BLaER1 (cell line): ENCODE measurements at regions not wholly inside any gene's neighbourhood (a gene's known extent, or its start where the extent isn't known, plus 50 kb on each side); places are given as distances from the start of the nearest gene placed in this dataset.
"Not testable (repeated sequence)": the region's sequence is repeated elsewhere in the genome, so short reads cannot be mapped to it uniquely, and the experiment has no call there.

ENCODE experiments used
- H3K27ac ChIP-seq: shearing (Covaris generic); formaldehyde crosslinking; 2 replicates; pipeline ENCODE4 v1.8.1; 2022
- H3K27me3 ChIP-seq: shearing (Covaris generic); formaldehyde crosslinking; 2 replicates; pipeline ENCODE4 v1.8.1; 2022
- H3K36me3 ChIP-seq: shearing (Covaris generic); formaldehyde crosslinking; 2 replicates; pipeline ENCODE4 v1.8.1; 2022
- H3K4me1 ChIP-seq: shearing (Covaris generic); formaldehyde crosslinking; 2 replicates; pipeline ENCODE4 v1.8.1; 2022
- H3K4me2 ChIP-seq: shearing (Covaris generic); formaldehyde crosslinking; 2 replicates; pipeline ENCODE4 v1.8.1; 2022
- H3K4me3 ChIP-seq: shearing (Covaris generic); formaldehyde crosslinking; 2 replicates; pipeline ENCODE4 v1.8.1; 2022
- H3K9ac ChIP-seq: shearing (Covaris generic); formaldehyde crosslinking; 2 replicates; pipeline ENCODE4 v1.8.1; 2022
- H3K9me3 ChIP-seq: shearing (Covaris generic); formaldehyde crosslinking; 2 replicates; pipeline ENCODE4 v1.8.1; 2022
- H4K20me1 ChIP-seq: shearing (Covaris generic); formaldehyde crosslinking; 2 replicates; pipeline ENCODE4 v1.8.1; 2022
- Cebpa-rat ChIP-seq: shearing (Covaris generic); IDR thresholded peaks from 2 replicates; pipeline ENCODE4 v1.8.1; 2022

- no peak overlapping the region for H3K27ac ChIP-seq
- no peaks in the 10 kb centered on the region for H3K4me1 ChIP-seq
- no peak overlapping the region for H3K4me2 ChIP-seq
These were observed 942.3 kb downstream of the QKI start for GRCh38 chr6:164356814-164357213.

GRCh38 chr6:164347455-164347854 lies 932.9 kb downstream of the QKI start:
- Histone ChIP-seq H3K4me1 (no peaks in the 10 kb centered on the region), H3K27ac (no peak overlapping the region), H3K4me3 (no peak overlapping the region), H3K9ac (no peak overlapping the region), H4K20me1 (no peaks in the 10 kb centered on the region), H3K4me2 (no peak overlapping the region), H3K36me3 (no peaks in the 10 kb centered on the region), H3K27me3 (no peaks in the 10 kb centered on the region), H3K9me3 (no peaks in the 10 kb centered on the region)
- TF ChIP-seq Cebpa-rat: no peak

More at GRCh38 chr6:164356814-164357213, 942.3 kb downstream of the QKI start:
- no peak for TF ChIP-seq Cebpa-rat
- H3K9ac ChIP-seq: no peak overlapping the region
- peaks cover 4% of the 10 kb centered on the region; the same call in 1 of the 2 replicates for H3K9me3 ChIP-seq
- H4K20me1 ChIP-seq: no peaks in the 10 kb centered on the region
- no peaks in the 10 kb centered on the region for H3K27me3 ChIP-seq
- no peaks in the 10 kb centered on the region for H3K36me3 ChIP-seq
- no peak overlapping the region for H3K4me3 ChIP-seq

GRCh38 chr6:164346631-164347030 lies 932.1 kb downstream of the QKI start:
- no peaks in the 10 kb centered on the region for H3K36me3 ChIP-seq
- no peaks in the 10 kb centered on the region for H4K20me1 ChIP-seq
- TF ChIP-seq Cebpa-rat: no peak
- no peak overlapping the region for H3K4me2 ChIP-seq
- no peaks in the 10 kb centered on the region for H3K27me3 ChIP-seq
- H3K4me1 ChIP-seq: no peaks in the 10 kb centered on the region
- no peak overlapping the region for H3K4me3 ChIP-seq
- no peak overlapping the region for H3K9ac ChIP-seq
- no peak overlapping the region for H3K27ac ChIP-seq
- no peaks in the 10 kb centered on the region for H3K9me3 ChIP-seq

- no peaks in the 10 kb centered on the region for H4K20me1 ChIP-seq
- H3K4me1 ChIP-seq: no peaks in the 10 kb centered on the region
- no peaks in the 10 kb centered on the region for H3K27me3 ChIP-seq
- H3K27ac ChIP-seq: no peak overlapping the region
- no peak for TF ChIP-seq Cebpa-rat
- no peaks in the 10 kb centered on the region for H3K9me3 ChIP-seq
- H3K9ac ChIP-seq: no peak overlapping the region
- H3K36me3 ChIP-seq: no peaks in the 10 kb centered on the region
- H3K4me2 ChIP-seq: no peak overlapping the region
- H3K4me3 ChIP-seq: no peak overlapping the region
These were observed 931.4 kb downstream of the QKI start for GRCh38 chr6:164345806-164346496.

- Histone ChIP-seq H3K4me1 (no peaks in the 10 kb centered on the region), H3K9ac (no peak overlapping the region), H4K20me1 (no peaks in the 10 kb centered on the region), H3K27ac (no peak overlapping the region), H3K9me3 (no peaks in the 10 kb centered on the region), H3K27me3 (no peaks in the 10 kb centered on the region), H3K36me3 (no peaks in the 10 kb centered on the region), H3K4me2 (no peak overlapping the region), H3K4me3 (no peak overlapping the region)
- TF ChIP-seq Cebpa-rat: no peak
These were observed 930.8 kb downstream of the QKI start for GRCh38 chr6:164345327-164345726.

GRCh38 chr6:164344801-164345291 lies 930.3 kb downstream of the QKI start:
- no peak overlapping the region for H3K4me2 ChIP-seq
- no peak overlapping the region for H3K4me3 ChIP-seq
- H3K27ac ChIP-seq: no peak overlapping the region
- H3K9me3 ChIP-seq: no peaks in the 10 kb centered on the region
- no peaks in the 10 kb centered on the region for H4K20me1 ChIP-seq
- no peak overlapping the region for H3K9ac ChIP-seq
- H3K36me3 ChIP-seq: no peaks in the 10 kb centered on the region
- TF ChIP-seq Cebpa-rat: no peak
- H3K4me1 ChIP-seq: no peaks in the 10 kb centered on the region
- no peaks in the 10 kb centered on the region for H3K27me3 ChIP-seq

GRCh38 chr6:164339442-164339841 lies 924.9 kb downstream of the QKI start:
- not testable (repeated sequence) for H3K9ac ChIP-seq, H3K4me2 ChIP-seq, H4K20me1 ChIP-seq, H3K27me3 ChIP-seq, H3K36me3 ChIP-seq, H3K4me3 ChIP-seq, H3K4me1 ChIP-seq, H3K27ac ChIP-seq, H3K9me3 ChIP-seq

- no peak overlapping the region for H3K4me3 ChIP-seq
- no peak for TF ChIP-seq Cebpa-rat
- no peaks in the 10 kb centered on the region for H3K27me3 ChIP-seq
- no peak overlapping the region for H3K27ac ChIP-seq
- H3K36me3 ChIP-seq: no peaks in the 10 kb centered on the region
- peaks cover 8% of the 10 kb centered on the region for H3K9me3 ChIP-seq
- H4K20me1 ChIP-seq: no peaks in the 10 kb centered on the region
- no peaks in the 10 kb centered on the region for H3K4me1 ChIP-seq
- no peak overlapping the region for H3K4me2 ChIP-seq
- no peak overlapping the region for H3K9ac ChIP-seq
These were observed 923.4 kb downstream of the QKI start for GRCh38 chr6:164337925-164338397.

- no peaks in the 10 kb centered on the region for H3K4me1 ChIP-seq
- no peaks in the 10 kb centered on the region for H3K27me3 ChIP-seq
- no peaks in the 10 kb centered on the region for H3K36me3 ChIP-seq
- no peak overlapping the region for H3K4me2 ChIP-seq
- no peaks in the 10 kb centered on the region for H4K20me1 ChIP-seq
- TF ChIP-seq Cebpa-rat: no peak
- no peak overlapping the region for H3K4me3 ChIP-seq
- peaks cover 8% of the 10 kb centered on the region for H3K9me3 ChIP-seq
- no peak overlapping the region for H3K9ac ChIP-seq
- H3K27ac ChIP-seq: no peak overlapping the region
These were observed 922.8 kb downstream of the QKI start for GRCh38 chr6:164337024-164337924.

- Histone ChIP-seq H3K36me3 (no peaks in the 10 kb centered on the region), H3K27ac (no peak overlapping the region), H3K4me2 (no peak overlapping the region), H3K4me3 (no peak overlapping the region), H3K9ac (no peak overlapping the region), H3K27me3 (no peaks in the 10 kb centered on the region), H4K20me1 (no peaks in the 10 kb centered on the region), H3K9me3 (peaks cover 8% of the 10 kb centered on the region), H3K4me1 (no peaks in the 10 kb centered on the region)
- no peak for TF ChIP-seq Cebpa-rat
These were observed 921.9 kb downstream of the QKI start for GRCh38 chr6:164336455-164336854.
